ENCODE measurements at regions not wholly inside any gene's neighbourhood (a gene's known extent, or its start where the extent isn't known, plus 50 kb on each side); places are given as distances from the start of the nearest gene placed in this dataset.
A peak's percentile ranks its signal among the peaks of the same experiment; 100 is the strongest.
"Not testable (repeated sequence)": the region's sequence is repeated elsewhere in the genome, so short reads cannot be mapped to it uniquely, and the experiment has no call there.

GRCh38 chr1:213679153-213679552 is 308.6 kb upstream of the PROX1 start:
- no peak for DNase-seq (ENCODE audit: low read depth, low spot score)

GRCh38 chr1:213680677-213681325 is 307.0 kb upstream of the PROX1 start:
- DNase-seq (ENCODE audit: low read depth, low spot score), result no peak

GRCh38 chr1:213681788-213682340 is 305.9 kb upstream of the PROX1 start:
- DNase-seq (ENCODE audit: low read depth, low spot score), result no peak

GRCh38 chr1:213683529-213683928 is 304.2 kb upstream of the PROX1 start:
- peak; percentile 4 for DNase-seq (ENCODE audit: low read depth, low spot score)

GRCh38 chr1:213684454-213684853 is 303.3 kb upstream of the PROX1 start:
- DNase-seq (ENCODE audit: low read depth, low spot score), result peak; percentile 7

GRCh38 chr1:213685992-213686582 is 301.7 kb upstream of the PROX1 start:
- DNase-seq (ENCODE audit: low read depth, low spot score), result no peak

GRCh38 chr1:213686983-213687382 is 300.8 kb upstream of the PROX1 start:
- no peak for DNase-seq (ENCODE audit: low read depth, low spot score)

GRCh38 chr1:213687832-213688231 is 299.9 kb upstream of the PROX1 start:
- DNase-seq (ENCODE audit: low read depth, low spot score), result no peak

GRCh38 chr1:213688655-213689054 is 299.1 kb upstream of the PROX1 start:
- DNase-seq (ENCODE audit: low read depth, low spot score), result no peak

GRCh38 chr1:213689260-213689659 is 298.5 kb upstream of the PROX1 start:
- DNase-seq (ENCODE audit: low read depth, low spot score), result peak; percentile 45

GRCh38 chr1:213690341-213690917 is 297.3 kb upstream of the PROX1 start:
- no peak for DNase-seq (ENCODE audit: low read depth, low spot score)

- DNase-seq (ENCODE audit: low read depth, low spot score), result no peak
These were observed 295.5 kb upstream of the PROX1 start for GRCh38 chr1:213692321-213692720.

- peak; percentile 19 for DNase-seq (ENCODE audit: low read depth, low spot score)
These were observed 293.9 kb upstream of the PROX1 start for GRCh38 chr1:213693864-213694263.

GRCh38 chr1:213697192-213697802 is 290.5 kb upstream of the PROX1 start:
- no peak for DNase-seq (ENCODE audit: low read depth, low spot score)

- DNase-seq (ENCODE audit: low read depth, low spot score), result no peak
These were observed 289.6 kb upstream of the PROX1 start for GRCh38 chr1:213698092-213698702.

- DNase-seq (ENCODE audit: low read depth, low spot score), result no peak
These were observed 285.1 kb upstream of the PROX1 start for GRCh38 chr1:213702703-213703102.

- peak; percentile 68 for DNase-seq (ENCODE audit: low read depth, low spot score)
These were observed 282.8 kb upstream of the PROX1 start for GRCh38 chr1:213704941-213705340.

GRCh38 chr1:213711833-213712490 is 275.8 kb upstream of the PROX1 start:
- not testable (repeated sequence) for DNase-seq (ENCODE audit: low read depth, low spot score)

GRCh38 chr1:213714645-213715044 is 273.1 kb upstream of the PROX1 start:
- peak; percentile 20 for DNase-seq (ENCODE audit: low read depth, low spot score)

GRCh38 chr1:213715182-213715581 is 272.6 kb upstream of the PROX1 start:
- DNase-seq (ENCODE audit: low read depth, low spot score), result no peak

GRCh38 chr1:213719462-213719861 is 268.3 kb upstream of the PROX1 start:
- no peak for DNase-seq (ENCODE audit: low read depth, low spot score)

- no peak for DNase-seq (ENCODE audit: low read depth, low spot score)
These were observed 267.7 kb upstream of the PROX1 start for GRCh38 chr1:213720032-213720431.
